ENCODE measurements at regions not wholly inside any gene's neighbourhood (a gene's known extent, or its start where the extent isn't known, plus 50 kb on each side); places are given as distances from the start of the nearest gene placed in this dataset.
"Not testable (repeated sequence)": the region's sequence is repeated elsewhere in the genome, so short reads cannot be mapped to it uniquely, and the experiment has no call there.

DNA sequence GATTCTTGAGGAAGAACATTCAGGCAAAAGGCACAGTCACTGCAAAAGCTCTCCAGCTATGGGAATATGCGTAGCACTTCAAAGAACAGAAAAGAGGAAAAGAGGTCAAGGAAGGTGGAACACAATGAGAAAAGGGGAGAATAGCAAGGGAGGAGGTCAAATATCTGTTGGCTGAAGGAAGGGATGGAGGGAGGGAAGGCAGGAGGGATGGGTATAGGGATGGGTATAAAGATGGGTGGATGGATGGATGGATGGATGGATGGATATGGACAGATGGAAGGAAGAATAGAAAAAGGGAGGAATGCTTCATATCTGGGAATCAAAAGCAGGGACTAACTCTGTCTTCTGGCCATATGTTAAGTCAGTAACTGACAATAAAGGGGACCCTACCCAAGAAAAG is 164.2 kb upstream of the TOP1 start:
- Mint-ChIP-seq H3K36me3 (no peaks in the 10 kb centered on the region), H3K9me3 (peaks cover 0 to 2% (median 0%) of the 10 kb centered on the region in 7 donors), H3K4me3 (no peak overlapping the region), H3K27me3 (no peaks in the 10 kb centered on the region), H3K4me1 (no peaks in the 10 kb centered on the region), H3K27ac (no peak overlapping the region)
- no peaks in the 10 kb centered on the region for H3K36me3 ChIP-seq (ENCODE audit: control insufficient read depth, insufficient read depth, low read length)
- DNase-seq: no peak
- no peaks in the 10 kb centered on the region for H3K27me3 ChIP-seq (ENCODE audit: control insufficient read depth, insufficient read depth, low read length)
- no peak overlapping the region for H3K4me3 ChIP-seq (ENCODE audit: low read depth, low read length)
- H3K4me1 ChIP-seq (ENCODE audit: control insufficient read depth, insufficient read depth, low read length, poor library complexity, severe bottlenecking): no peaks in the 10 kb centered on the region
- no peak overlapping the region for H3K27ac ChIP-seq (ENCODE audit: insufficient read depth, low read length, poor library complexity, severe bottlenecking)
- no peak for ATAC-seq (ENCODE audit: low read depth in 2 of 2)
- no peaks in the 10 kb centered on the region for H3K9me3 ChIP-seq (ENCODE audit: control insufficient read depth in 2 of 2, low read length in 2 of 2)

GRCh38 chr20:40865095-40865494 is 163.5 kb upstream of the TOP1 start:
- H3K36me3 Mint-ChIP-seq: no peaks in the 10 kb centered on the region
- no peak overlapping the region for H3K27ac Mint-ChIP-seq
- Histone ChIP-seq H3K27ac (ENCODE audit: insufficient read depth, low read length, poor library complexity, severe bottlenecking) (no peak overlapping the region), H3K36me3 (ENCODE audit: control insufficient read depth, insufficient read depth, low read length) (no peaks in the 10 kb centered on the region), H3K27me3 (ENCODE audit: control insufficient read depth, insufficient read depth, low read length) (no peaks in the 10 kb centered on the region), H3K4me3 (ENCODE audit: low read depth, low read length) (no peak overlapping the region), H3K4me1 (ENCODE audit: control insufficient read depth, insufficient read depth, low read length, poor library complexity, severe bottlenecking) (no peaks in the 10 kb centered on the region), H3K9me3 (ENCODE audit: control insufficient read depth in 2 of 2, low read length in 2 of 2) (no peaks in the 10 kb centered on the region)
- no peak overlapping the region for H3K4me3 Mint-ChIP-seq
- no peaks in the 10 kb centered on the region for H3K4me1 Mint-ChIP-seq
- H3K9me3 Mint-ChIP-seq: peaks cover 0 to 2% (median 0%) of the 10 kb centered on the region in 7 donors
- H3K27me3 Mint-ChIP-seq: no peaks in the 10 kb centered on the region
- ATAC-seq (ENCODE audit: low read depth in 2 of 2) (no peak), DNase-seq (no peak)

- no peaks in the 10 kb centered on the region for H3K36me3 Mint-ChIP-seq
- Histone ChIP-seq H3K4me1 (ENCODE audit: control insufficient read depth, insufficient read depth, low read length, poor library complexity, severe bottlenecking) (no peaks in the 10 kb centered on the region), H3K36me3 (ENCODE audit: control insufficient read depth, insufficient read depth, low read length) (no peaks in the 10 kb centered on the region), H3K27ac (ENCODE audit: insufficient read depth, low read length, poor library complexity, severe bottlenecking) (no peak overlapping the region), H3K27me3 (ENCODE audit: control insufficient read depth, insufficient read depth, low read length) (no peaks in the 10 kb centered on the region), H3K9me3 (ENCODE audit: control insufficient read depth in 2 of 2, low read length in 2 of 2) (no peaks in the 10 kb centered on the region), H3K4me3 (ENCODE audit: low read depth, low read length) (no peak overlapping the region)
- H3K9me3 Mint-ChIP-seq: peaks cover 0 to 2% (median 0%) of the 10 kb centered on the region in 7 donors
- H3K4me1 Mint-ChIP-seq: no peaks in the 10 kb centered on the region
- peaks cover 6% of the 10 kb centered on the region for H3K27me3 Mint-ChIP-seq
- DNase-seq: no peak
- no peak for ATAC-seq (ENCODE audit: low read depth in 2 of 2)
- no peak overlapping the region for H3K27ac Mint-ChIP-seq
- no peak overlapping the region for H3K4me3 Mint-ChIP-seq
Observed at GRCh38 chr20:40866056-40866455, 162.6 kb upstream of the TOP1 start.

- H3K4me3 Mint-ChIP-seq: peak overlapping the region in 1 of 4 donors; percentile 10
Observed at GRCh38 chr20:40868551-40869217, 159.9 kb upstream of the TOP1 start.

GRCh38 chr20:40869218-40870147 is 159.1 kb upstream of the TOP1 start:
- no peak overlapping the region for H3K4me3 Mint-ChIP-seq
- Histone ChIP-seq H3K9me3 (ENCODE audit: control insufficient read depth in 2 of 2, low read length in 2 of 2) (no peaks in the 10 kb centered on the region), H3K4me1 (ENCODE audit: control insufficient read depth, insufficient read depth, low read length, poor library complexity, severe bottlenecking) (no peaks in the 10 kb centered on the region), H3K36me3 (ENCODE audit: control insufficient read depth, insufficient read depth, low read length) (no peaks in the 10 kb centered on the region), H3K4me3 (ENCODE audit: low read depth, low read length) (no peak overlapping the region), H3K27me3 (ENCODE audit: control insufficient read depth, insufficient read depth, low read length) (no peaks in the 10 kb centered on the region), H3K27ac (ENCODE audit: insufficient read depth, low read length, poor library complexity, severe bottlenecking) (no peak overlapping the region)
- DNase-seq: no peak
- peaks cover 10% of the 10 kb centered on the region for H3K27me3 Mint-ChIP-seq
- ATAC-seq (ENCODE audit: low read depth in 2 of 2): no peak
- no peaks in the 10 kb centered on the region for H3K36me3 Mint-ChIP-seq
- H3K27ac Mint-ChIP-seq: no peak overlapping the region
- no peaks in the 10 kb centered on the region for H3K9me3 Mint-ChIP-seq
- H3K4me1 Mint-ChIP-seq: no peaks in the 10 kb centered on the region

More at GRCh38 chr20:40868551-40869217, 159.9 kb upstream of the TOP1 start:
- H3K27me3 ChIP-seq (ENCODE audit: control insufficient read depth, insufficient read depth, low read length): no peaks in the 10 kb centered on the region
- H3K27ac ChIP-seq (ENCODE audit: insufficient read depth, low read length, poor library complexity, severe bottlenecking): no peak overlapping the region
- Mint-ChIP-seq H3K27me3 (peaks cover 6% of the 10 kb centered on the region), H3K9me3 (peaks cover 0 to 2% (median 0%) of the 10 kb centered on the region in 7 donors), H3K36me3 (no peaks in the 10 kb centered on the region), H3K4me1 (no peaks in the 10 kb centered on the region), H3K27ac (no peak overlapping the region)
- H3K36me3 ChIP-seq (ENCODE audit: control insufficient read depth, insufficient read depth, low read length): no peaks in the 10 kb centered on the region
- DNase-seq (no peak), ATAC-seq (ENCODE audit: low read depth in 2 of 2) (no peak)
- no peaks in the 10 kb centered on the region for H3K4me1 ChIP-seq (ENCODE audit: control insufficient read depth, insufficient read depth, low read length, poor library complexity, severe bottlenecking)
- no peaks in the 10 kb centered on the region for H3K9me3 ChIP-seq (ENCODE audit: control insufficient read depth in 2 of 2, low read length in 2 of 2)
- H3K4me3 ChIP-seq (ENCODE audit: low read depth, low read length): no peak overlapping the region

- no peaks in the 10 kb centered on the region for H3K36me3 Mint-ChIP-seq
- peaks cover 0 to 5% (median 0%) of the 10 kb centered on the region in 7 donors for H3K9me3 Mint-ChIP-seq
- ATAC-seq (ENCODE audit: low read depth in 2 of 2) (no peak), DNase-seq (no peak)
- H3K9me3 ChIP-seq (ENCODE audit: control insufficient read depth in 2 of 2, low read length in 2 of 2): peaks cover 0 to under 1% of the 10 kb centered on the region in 2 experiments
- H3K27me3 Mint-ChIP-seq: peaks cover 11% of the 10 kb centered on the region
- H3K4me1 Mint-ChIP-seq: no peaks in the 10 kb centered on the region
- H3K27me3 ChIP-seq (ENCODE audit: control insufficient read depth, insufficient read depth, low read length): no peaks in the 10 kb centered on the region
- no peaks in the 10 kb centered on the region for H3K36me3 ChIP-seq (ENCODE audit: control insufficient read depth, insufficient read depth, low read length)
- H3K4me3 ChIP-seq (ENCODE audit: low read depth, low read length): no peak overlapping the region
- H3K27ac ChIP-seq (ENCODE audit: insufficient read depth, low read length, poor library complexity, severe bottlenecking): no peak overlapping the region
- H3K4me3 Mint-ChIP-seq: no peak overlapping the region
- H3K4me1 ChIP-seq (ENCODE audit: control insufficient read depth, insufficient read depth, low read length, poor library complexity, severe bottlenecking): no peaks in the 10 kb centered on the region
- no peak overlapping the region for H3K27ac Mint-ChIP-seq
Observed at GRCh38 chr20:40875116-40876085, 153.2 kb upstream of the TOP1 start.

GRCh38 chr20:40878099-40878498 is 150.5 kb upstream of the TOP1 start:
- H3K9me3 Mint-ChIP-seq; H3K36me3 Mint-ChIP-seq; ATAC-seq (ENCODE audit: low read depth in 2 of 2); H3K27me3 Mint-ChIP-seq; H3K27ac ChIP-seq (ENCODE audit: insufficient read depth, low read length, poor library complexity, severe bottlenecking); H3K27ac Mint-ChIP-seq; H3K4me1 ChIP-seq (ENCODE audit: control insufficient read depth, insufficient read depth, low read length, poor library complexity, severe bottlenecking); H3K4me3 ChIP-seq (ENCODE audit: low read depth, low read length); H3K36me3 ChIP-seq (ENCODE audit: control insufficient read depth, insufficient read depth, low read length); H3K9me3 ChIP-seq (ENCODE audit: control insufficient read depth in 2 of 2, low read length in 2 of 2); H3K27me3 ChIP-seq (ENCODE audit: control insufficient read depth, insufficient read depth, low read length); DNase-seq; H3K4me3 Mint-ChIP-seq: not testable (repeated sequence)
- H3K4me1 Mint-ChIP-seq: peaks cover 2 to 18% (median 6%) of the 10 kb centered on the region in 4 donors

Measured in CD4-positive, CD25-positive, alpha-beta regulatory T cell (primary cell).